Limb (tissue), 2 donors: ENCODE measurements at regions not wholly inside any gene's neighbourhood (a gene's known extent, or its start where the extent isn't known, plus 50 kb on each side); places are given as distances from the start of the nearest gene placed in this dataset.

Experiments
- DNase-seq, 2 donors: peaks; one replicate each; pipeline ENCODE4 v3.0.0-alpha.2; 2016; ENCODE audit errors: extremely low spot score in 2 of 2

GRCh38 chr1:101697072-101697471, 299.7 kb downstream of the OLFM3 start:
- DNase-seq: peak in 1 of 2 donors; percentile 50

DNA sequence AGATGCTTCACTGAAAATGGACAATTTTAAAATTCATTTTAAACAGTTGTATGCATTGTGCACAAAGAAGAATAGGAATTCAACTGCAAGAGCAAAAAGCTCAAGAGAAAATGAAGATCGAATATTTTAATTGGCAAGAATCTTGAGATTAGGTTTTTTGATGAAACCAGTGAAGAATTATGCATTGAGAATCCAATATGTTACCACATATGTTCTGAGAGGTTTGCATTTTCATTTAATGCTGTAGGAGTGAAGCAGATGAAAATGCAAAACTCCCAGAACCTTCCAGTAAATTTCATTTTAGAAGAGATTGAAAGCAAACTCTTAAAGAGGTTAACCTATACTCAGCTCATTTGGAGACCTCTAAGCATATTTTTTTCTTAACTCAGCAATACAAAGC, 298.0 kb downstream of the OLFM3 start:
- DNase-seq: no peak

- no peak for DNase-seq
These were observed 291.8 kb downstream of the OLFM3 start for GRCh38 chr1:101704895-101705294.

DNA sequence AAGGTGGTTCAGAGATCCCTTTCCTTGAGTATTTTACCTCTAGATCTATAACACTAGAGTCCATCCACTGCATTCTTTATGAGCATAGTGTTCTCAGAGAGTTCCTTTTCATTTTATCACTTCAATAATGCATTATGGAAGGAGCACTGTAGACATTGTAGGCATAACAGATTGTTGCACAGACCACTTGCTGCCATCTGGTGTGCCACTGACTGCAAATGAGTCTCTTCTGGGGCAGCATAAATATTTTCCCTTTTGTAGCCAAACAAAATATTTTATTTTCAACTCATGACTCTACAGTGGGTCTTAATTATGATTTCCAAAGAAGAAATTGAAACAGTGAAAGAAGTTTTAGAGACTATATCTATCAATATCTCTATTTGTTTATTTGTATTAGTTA, 290.4 kb downstream of the OLFM3 start:
- DNase-seq: no peak

DNA sequence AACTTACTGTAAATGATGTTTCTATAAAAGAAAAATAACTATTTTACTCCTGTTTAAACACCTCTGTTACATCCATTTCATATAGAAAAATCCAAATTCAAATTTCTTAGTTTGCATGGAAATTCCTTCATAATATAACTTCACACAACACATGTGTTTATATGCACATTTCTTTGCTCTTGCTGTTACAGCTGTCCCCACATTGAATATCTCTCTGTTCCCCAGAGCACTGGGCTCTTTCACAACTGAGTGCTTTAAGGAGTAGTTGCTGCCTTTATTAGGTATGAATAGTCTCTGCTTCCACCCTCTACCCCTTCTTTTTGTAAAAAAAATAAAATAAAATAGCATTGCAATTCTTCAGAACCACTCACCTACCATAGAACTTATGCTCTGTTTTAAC, 287.0 kb downstream of the OLFM3 start:
- no peak for DNase-seq

DNA sequence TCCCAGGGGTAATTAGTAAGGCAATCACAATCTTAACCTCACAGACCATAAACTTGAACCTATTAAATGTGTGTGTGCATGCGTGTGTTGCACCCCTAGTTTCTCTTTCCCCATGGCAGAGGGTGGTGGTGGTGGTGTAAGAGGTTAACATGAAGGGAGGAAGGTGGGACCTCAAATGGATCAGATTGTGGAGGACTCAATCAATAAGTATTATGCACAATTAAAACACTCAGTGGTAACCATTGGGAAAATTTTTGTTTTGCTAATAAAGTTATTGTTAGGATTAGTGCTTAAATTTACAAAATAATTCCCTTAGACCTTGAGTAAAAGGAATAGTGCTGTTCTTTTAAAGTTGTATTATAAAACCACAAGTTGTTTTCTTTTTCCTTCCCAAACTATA, 283.0 kb downstream of the OLFM3 start:
- DNase-seq: no peak

DNA sequence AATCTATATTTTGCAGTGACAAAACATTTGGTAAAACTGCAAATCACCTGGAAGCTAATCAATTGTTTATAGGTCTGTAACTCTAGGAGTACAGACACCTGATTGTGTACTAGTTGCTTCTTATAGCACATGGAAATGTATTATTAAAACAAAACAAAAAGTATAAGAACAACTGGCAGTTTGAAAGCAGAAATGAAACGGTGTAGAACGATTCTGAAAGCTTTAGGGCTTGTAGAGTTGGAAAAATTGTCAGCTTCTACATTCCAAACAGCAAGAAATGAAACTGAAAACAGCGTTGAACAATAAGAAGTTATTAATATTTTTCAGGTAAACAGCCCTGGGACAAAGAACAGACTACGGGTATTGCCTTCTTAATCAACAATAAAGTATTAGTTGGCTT, 273.3 kb downstream of the OLFM3 start:
- DNase-seq: no peak

- no peak for DNase-seq
These were observed 268.7 kb downstream of the OLFM3 start for GRCh38 chr1:101728029-101728428.

DNA sequence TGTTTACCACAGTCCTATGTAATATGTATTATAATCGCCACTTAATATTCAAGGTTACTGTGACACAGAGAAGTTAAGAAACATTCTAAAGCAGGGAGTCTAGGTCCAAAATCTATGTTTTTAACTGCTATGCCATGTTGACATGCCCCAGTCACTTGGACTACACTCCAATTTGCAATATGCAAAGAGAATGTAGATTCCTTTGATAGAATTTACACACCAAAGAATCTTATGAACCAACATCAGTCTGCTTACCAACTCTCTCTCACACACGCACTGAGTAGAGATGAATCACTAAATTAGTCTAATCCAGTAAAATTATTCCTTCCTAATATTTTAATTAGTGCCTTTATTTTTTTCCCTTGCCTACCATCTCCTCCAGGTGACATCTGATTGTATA, 266.2 kb downstream of the OLFM3 start:
- no peak for DNase-seq

GRCh38 chr1:101732261-101732660, 264.5 kb downstream of the OLFM3 start:
- DNase-seq: no peak

DNA sequence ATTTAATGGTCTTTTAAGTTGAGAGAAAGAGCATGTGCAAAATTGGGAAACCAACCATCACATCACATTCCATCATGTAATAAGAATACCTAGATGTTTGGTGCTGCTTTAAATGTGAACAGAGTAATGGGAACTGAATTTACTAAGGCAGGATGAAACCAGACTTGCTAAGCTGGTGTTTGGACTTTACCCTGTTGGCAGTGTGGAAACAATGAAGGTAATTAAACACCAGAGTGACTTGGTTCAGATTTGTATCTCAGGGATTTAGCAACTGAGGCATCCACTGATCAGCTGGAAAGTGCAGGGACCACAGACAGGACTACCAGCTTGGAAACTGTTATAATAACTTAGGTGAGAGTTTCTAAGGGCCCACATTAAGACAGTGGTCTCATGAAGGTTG, 263.4 kb downstream of the OLFM3 start:
- DNase-seq: no peak

- no peak for DNase-seq
These were observed 258.3 kb downstream of the OLFM3 start for GRCh38 chr1:101738475-101738874.

DNA sequence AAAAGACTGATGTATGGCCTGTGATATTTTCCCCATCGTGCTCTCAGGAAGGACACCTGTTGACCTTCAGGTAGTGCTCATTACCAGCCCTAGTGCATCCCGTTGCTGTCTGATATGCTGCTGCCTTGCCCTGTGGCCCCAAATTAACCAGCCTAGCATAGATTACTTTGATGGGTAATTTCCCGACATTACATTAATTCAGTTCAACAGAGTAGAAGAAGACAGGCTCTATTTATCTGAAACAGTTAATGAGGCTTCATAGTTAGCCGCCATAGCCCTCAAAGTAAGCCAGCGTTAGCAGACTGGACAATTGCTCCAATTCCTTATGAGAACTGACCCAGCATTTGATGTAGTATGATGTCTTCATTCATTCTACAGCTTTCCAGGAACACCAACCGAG, 257.6 kb downstream of the OLFM3 start:
- DNase-seq: no peak

DNA sequence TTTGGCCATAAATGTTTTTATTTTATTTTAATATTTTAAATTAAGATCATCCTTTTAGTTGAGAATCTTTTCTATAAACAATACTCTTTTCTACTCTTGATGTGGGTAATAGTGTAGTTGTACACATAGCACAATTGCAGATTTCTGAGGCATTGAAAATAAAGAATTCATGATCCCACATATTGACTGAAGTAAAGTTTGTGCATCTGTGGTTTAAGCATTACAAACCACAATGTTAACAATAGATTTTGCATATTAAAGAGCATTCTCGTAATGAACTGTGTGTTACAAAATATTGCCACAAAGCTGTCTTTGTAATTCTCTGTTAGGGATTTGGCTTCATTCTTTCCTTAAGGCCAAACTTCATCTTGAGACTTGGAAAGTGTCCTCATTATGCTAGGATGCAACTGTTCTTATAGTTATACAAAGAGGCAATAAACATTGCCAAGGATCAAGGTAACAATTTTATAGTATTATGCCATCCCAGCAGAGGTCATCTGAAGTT, 256.8 kb downstream of the OLFM3 start:
- no peak for DNase-seq

- no peak for DNase-seq
These were observed 254.8 kb downstream of the OLFM3 start for GRCh38 chr1:101741910-101742309.

DNA sequence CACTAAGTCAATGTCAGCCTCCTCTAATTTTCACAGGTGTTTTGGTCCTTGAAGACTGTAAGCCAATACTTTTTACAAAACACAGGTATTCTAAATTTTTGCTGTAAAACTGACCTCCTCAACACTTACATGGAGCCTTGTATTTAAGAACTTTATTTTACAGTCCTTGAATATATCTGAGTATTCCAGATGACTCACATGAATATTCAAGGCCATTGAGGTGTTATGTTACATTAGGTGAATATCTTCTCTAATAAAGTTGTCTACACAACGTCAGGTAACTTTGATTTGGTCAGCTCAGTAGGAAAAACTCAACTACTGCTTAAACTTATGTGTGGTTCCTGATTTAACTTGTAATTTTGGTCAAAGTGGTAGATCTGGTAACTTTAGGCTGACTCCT, 254.2 kb downstream of the OLFM3 start:
- DNase-seq: no peak

- no peak for DNase-seq
These were observed 251.0 kb downstream of the OLFM3 start for GRCh38 chr1:101745551-101746270.

- no peak for DNase-seq
These were observed 248.6 kb downstream of the OLFM3 start for GRCh38 chr1:101748077-101748476.
